ENCODE measurements at regions not wholly inside any gene's neighbourhood (a gene's known extent, or its start where the extent isn't known, plus 50 kb on each side); places are given as distances from the start of the nearest gene placed in this dataset.

- DNase-seq (ENCODE audit: low spot score): no peak
These were observed 494.7 kb downstream of the CD83 start for GRCh38 chr6:14612016-14612980.

GRCh38 chr6:14614631-14615030 lies 497.1 kb downstream of the CD83 start:
- no peak for DNase-seq (ENCODE audit: low spot score)

GRCh38 chr6:14616656-14617055 lies 499.1 kb downstream of the CD83 start:
- DNase-seq (ENCODE audit: low spot score): no peak

- no peak for DNase-seq (ENCODE audit: low spot score)
These were observed 501.3 kb downstream of the CD83 start for GRCh38 chr6:14618759-14619418.

- no peak for DNase-seq (ENCODE audit: low spot score)
These were observed 501.8 kb downstream of the CD83 start for GRCh38 chr6:14619419-14619781.

GRCh38 chr6:14620522-14620921 lies 502.9 kb downstream of the CD83 start:
- no peak for DNase-seq (ENCODE audit: low spot score)

GRCh38 chr6:14621518-14621917 lies 503.9 kb downstream of the CD83 start:
- no peak for DNase-seq (ENCODE audit: low spot score)

- DNase-seq (ENCODE audit: low spot score): peak; percentile 16
These were observed 504.5 kb downstream of the CD83 start for GRCh38 chr6:14622085-14622484.

- DNase-seq (ENCODE audit: low spot score): no peak
These were observed 505.4 kb downstream of the CD83 start for GRCh38 chr6:14622909-14623505.

- DNase-seq (ENCODE audit: low spot score): no peak
These were observed 507.8 kb downstream of the CD83 start for GRCh38 chr6:14625173-14625895.

GRCh38 chr6:14626556-14626955 lies 509.0 kb downstream of the CD83 start:
- no peak for DNase-seq (ENCODE audit: low spot score)

GRCh38 chr6:14630016-14630415 lies 512.4 kb downstream of the CD83 start:
- no peak for DNase-seq (ENCODE audit: low spot score)

GRCh38 chr6:14633479-14633878 lies 515.9 kb downstream of the CD83 start:
- DNase-seq (ENCODE audit: low spot score): no peak

GRCh38 chr6:14634072-14634471 lies 516.5 kb downstream of the CD83 start:
- DNase-seq (ENCODE audit: low spot score): peak; percentile 33

- DNase-seq (ENCODE audit: low spot score): peak; percentile 60
These were observed 517.6 kb downstream of the CD83 start for GRCh38 chr6:14635195-14635594.

GRCh38 chr6:14635934-14636591 lies 518.5 kb downstream of the CD83 start:
- peak; percentile 29 for DNase-seq (ENCODE audit: low spot score)

GRCh38 chr6:14638435-14638905 lies 520.9 kb downstream of the CD83 start:
- no peak for DNase-seq (ENCODE audit: low spot score)

- DNase-seq (ENCODE audit: low spot score): no peak
These were observed 521.6 kb downstream of the CD83 start for GRCh38 chr6:14638906-14639761.

- DNase-seq (ENCODE audit: low spot score): no peak
These were observed 522.5 kb downstream of the CD83 start for GRCh38 chr6:14639983-14640599.

- no peak for DNase-seq (ENCODE audit: low spot score)
These were observed 523.1 kb downstream of the CD83 start for GRCh38 chr6:14640631-14641030.
